Upper lobe of right lung (tissue), 1 donor: ENCODE measurements at regions not wholly inside any gene's neighbourhood (a gene's known extent, or its start where the extent isn't known, plus 50 kb on each side); places are given as distances from the start of the nearest gene placed in this dataset.

Experiments
- ATAC-seq: fragments of 200-7000 bp; cut with Tn5 transposase; one replicate; pipeline ENCODE4 v1.9.1; 2020; ENCODE audit warnings: mild to moderate bottlenecking, moderate library complexity
- DNase-seq: peaks from one replicate; pipeline ENCODE4 v3.0.0-alpha.2; 2020
- H3K27ac ChIP-seq: fragments of 200-600 bp; one replicate; pipeline ENCODE4 v1.8.0; 2022
- H3K27me3 ChIP-seq: fragments of 200-600 bp; one replicate; pipeline ENCODE4 v1.8.0; 2022; ENCODE audit warnings: mild to moderate bottlenecking
- H3K36me3 ChIP-seq: fragments of 200-600 bp; one replicate; pipeline ENCODE4 v1.8.0; 2022
- H3K4me1 ChIP-seq: fragments of 200-600 bp; one replicate; pipeline ENCODE4 v1.8.0; 2022
- H3K4me3 ChIP-seq: fragments of 200-600 bp; one replicate; pipeline ENCODE4 v1.8.0; 2022; ENCODE audit warnings: mild to moderate bottlenecking
- H3K9me3 ChIP-seq: fragments of 200-600 bp; one replicate; pipeline ENCODE4 v1.8.0; 2022
- intact Hi-C: fragments of 100-400 bp; cut with DNase I; formaldehyde crosslinking; loops from one replicate; pipeline ENCODE4 v1.11.0; 2022
- TF ChIP-seq, protein P1 (sequence below): fragments of 200-600 bp; IDR thresholded peaks from one replicate; pipeline ENCODE4 v1.8.0; 2022; ENCODE audit warnings: antibody characterized with exemption
- donor health status: DM: no; HTN: yes; CAD: no; lungs with severe emphysema.

DNA sequence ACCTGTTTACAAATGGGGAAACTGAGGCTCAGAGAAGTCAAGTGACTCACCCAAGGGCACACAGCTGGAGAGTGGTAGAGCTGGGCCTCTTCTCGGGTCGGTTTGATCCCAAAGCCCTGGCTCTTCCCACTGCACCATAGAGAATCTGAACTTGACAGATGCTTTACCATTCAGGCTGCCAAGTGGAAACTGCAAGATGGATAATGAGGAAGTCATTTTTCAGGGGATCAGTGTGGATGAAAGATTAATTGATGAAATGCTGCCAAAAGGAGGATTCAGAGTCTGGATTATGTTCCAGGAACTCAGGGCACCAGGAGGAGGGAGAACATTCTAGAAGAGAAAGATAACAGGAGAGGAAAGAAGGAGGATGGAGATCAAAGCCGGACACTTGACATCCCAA lies 185.9 kb upstream of the ZBED5 start:
- Histone ChIP-seq H3K4me1 (peaks cover 4% of the 10 kb centered on the region), H3K36me3 (no peaks in the 10 kb centered on the region), H3K9me3 (no peaks in the 10 kb centered on the region), H3K27ac (no peak overlapping the region), H3K27me3 (no peaks in the 10 kb centered on the region), H3K4me3 (no peak overlapping the region)
- DNase-seq: no peak
- no peak for ATAC-seq
- intact Hi-C loops: no loop called here
- TF ChIP-seq, protein P1, sequence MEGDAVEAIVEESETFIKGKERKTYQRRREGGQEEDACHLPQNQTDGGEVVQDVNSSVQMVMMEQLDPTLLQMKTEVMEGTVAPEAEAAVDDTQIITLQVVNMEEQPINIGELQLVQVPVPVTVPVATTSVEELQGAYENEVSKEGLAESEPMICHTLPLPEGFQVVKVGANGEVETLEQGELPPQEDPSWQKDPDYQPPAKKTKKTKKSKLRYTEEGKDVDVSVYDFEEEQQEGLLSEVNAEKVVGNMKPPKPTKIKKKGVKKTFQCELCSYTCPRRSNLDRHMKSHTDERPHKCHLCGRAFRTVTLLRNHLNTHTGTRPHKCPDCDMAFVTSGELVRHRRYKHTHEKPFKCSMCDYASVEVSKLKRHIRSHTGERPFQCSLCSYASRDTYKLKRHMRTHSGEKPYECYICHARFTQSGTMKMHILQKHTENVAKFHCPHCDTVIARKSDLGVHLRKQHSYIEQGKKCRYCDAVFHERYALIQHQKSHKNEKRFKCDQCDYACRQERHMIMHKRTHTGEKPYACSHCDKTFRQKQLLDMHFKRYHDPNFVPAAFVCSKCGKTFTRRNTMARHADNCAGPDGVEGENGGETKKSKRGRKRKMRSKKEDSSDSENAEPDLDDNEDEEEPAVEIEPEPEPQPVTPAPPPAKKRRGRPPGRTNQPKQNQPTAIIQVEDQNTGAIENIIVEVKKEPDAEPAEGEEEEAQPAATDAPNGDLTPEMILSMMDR: no peak

DNA sequence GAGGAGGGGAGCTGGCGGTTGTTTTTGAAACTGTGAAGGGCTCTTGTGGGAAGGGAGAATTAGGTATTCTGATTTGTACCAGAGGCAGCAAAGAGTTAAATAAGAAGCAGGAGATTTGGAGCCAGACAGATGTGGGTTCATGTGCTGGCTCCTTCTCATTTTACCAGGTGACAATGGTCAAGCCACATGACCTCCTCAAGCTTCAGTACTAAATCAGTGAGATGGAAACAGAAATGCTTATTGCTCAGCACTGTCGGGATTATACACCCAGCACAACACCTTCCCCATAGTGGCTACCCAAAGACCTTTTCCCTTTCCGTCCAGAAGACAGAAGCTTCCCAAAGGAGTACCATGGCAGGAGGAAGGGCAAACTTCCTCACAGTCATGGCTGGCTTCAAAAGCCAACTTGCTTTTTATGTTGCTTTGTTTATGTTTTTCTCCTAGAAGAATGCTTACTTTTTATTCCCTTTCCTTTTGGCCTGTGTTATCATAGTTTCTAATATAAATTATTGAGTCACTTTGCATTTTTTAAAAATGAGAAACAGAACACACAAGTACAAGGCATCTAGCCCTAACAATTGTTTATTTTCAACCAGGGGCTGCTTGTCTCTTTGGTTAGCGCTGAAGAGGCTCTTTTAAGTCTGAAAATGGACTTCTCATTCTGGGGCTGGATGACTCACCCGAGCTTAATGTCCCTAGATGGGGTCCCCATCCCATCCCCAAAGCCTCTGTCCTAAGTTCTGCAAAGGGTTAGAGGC lies 181.5 kb upstream of the ZBED5 start:
- peaks cover 4% of the 10 kb centered on the region for H3K4me1 ChIP-seq
- H3K4me3 ChIP-seq: no peak overlapping the region
- H3K27me3 ChIP-seq: no peaks in the 10 kb centered on the region
- TF ChIP-seq, protein P1: no peak
- H3K9me3 ChIP-seq: no peaks in the 10 kb centered on the region
- H3K27ac ChIP-seq: no peak overlapping the region
- no peaks in the 10 kb centered on the region for H3K36me3 ChIP-seq
- no peak for DNase-seq
- intact Hi-C loops: loop anchor here (5.0 kb wide), 1 partner anchor 748 kb away; no protein-coding TSS in a partner anchor
- no peak for ATAC-seq

DNA sequence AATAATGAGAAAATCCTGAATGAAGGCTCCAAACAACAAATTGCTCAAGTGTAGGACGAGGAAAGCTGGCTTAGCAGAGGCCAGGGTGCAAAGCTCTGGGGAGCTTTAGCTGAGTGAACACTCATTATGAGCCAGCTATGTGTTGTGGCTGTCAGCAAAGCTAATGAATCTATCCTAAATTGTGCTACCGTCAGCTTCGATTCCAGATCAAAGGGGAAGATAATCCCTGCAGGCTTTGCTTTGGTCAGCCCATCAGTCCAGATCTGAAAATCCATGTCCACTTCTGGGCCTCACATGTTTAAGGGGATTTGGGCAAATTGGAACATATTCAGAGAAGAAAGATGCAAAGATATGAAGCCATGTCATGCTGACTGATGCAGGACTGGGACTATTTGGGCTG lies 180.9 kb upstream of the ZBED5 start:
- Histone ChIP-seq H3K9me3 (no peaks in the 10 kb centered on the region), H3K4me3 (no peak overlapping the region), H3K36me3 (no peaks in the 10 kb centered on the region), H3K27ac (no peak overlapping the region), H3K4me1 (peaks cover 4% of the 10 kb centered on the region), H3K27me3 (no peaks in the 10 kb centered on the region)
- ATAC-seq (no peak), DNase-seq (no peak)
- intact Hi-C loops: loop anchor here (5.0 kb wide), 1 partner anchor 749 kb away; no protein-coding TSS in a partner anchor
- TF ChIP-seq, protein P1: no peak

DNA sequence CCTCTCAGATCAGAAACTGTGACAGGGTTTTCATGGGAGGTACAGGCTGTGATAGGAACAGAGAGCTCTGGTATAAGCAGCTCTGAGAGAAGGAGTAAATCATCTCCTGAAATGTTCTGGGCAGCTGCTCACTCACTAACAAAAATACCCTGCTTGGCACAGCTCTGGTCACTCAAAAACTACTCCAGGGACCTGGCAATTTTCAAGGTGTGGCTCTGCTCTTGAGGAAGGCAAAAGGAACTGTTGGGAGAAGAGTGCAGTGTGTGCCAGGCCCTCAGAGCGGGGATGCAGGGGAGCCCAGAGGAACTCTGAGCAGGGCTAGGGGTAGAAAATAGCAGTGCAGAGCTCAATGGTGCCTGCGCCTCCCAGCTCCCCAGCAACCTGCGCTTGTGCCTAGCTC lies 180.5 kb upstream of the ZBED5 start:
- H3K27me3 ChIP-seq: no peaks in the 10 kb centered on the region
- intact Hi-C loops: loop anchor here (5.0 kb wide), 1 partner anchor 749 kb away; no protein-coding TSS in a partner anchor
- H3K4me3 ChIP-seq: no peak overlapping the region
- TF ChIP-seq, protein P1: no peak
- ATAC-seq (peak; percentile 64), DNase-seq (no peak)
- H3K27ac ChIP-seq: no peak overlapping the region
- H3K4me1 ChIP-seq: peaks cover 4% of the 10 kb centered on the region
- no peaks in the 10 kb centered on the region for H3K9me3 ChIP-seq
- no peaks in the 10 kb centered on the region for H3K36me3 ChIP-seq

DNA sequence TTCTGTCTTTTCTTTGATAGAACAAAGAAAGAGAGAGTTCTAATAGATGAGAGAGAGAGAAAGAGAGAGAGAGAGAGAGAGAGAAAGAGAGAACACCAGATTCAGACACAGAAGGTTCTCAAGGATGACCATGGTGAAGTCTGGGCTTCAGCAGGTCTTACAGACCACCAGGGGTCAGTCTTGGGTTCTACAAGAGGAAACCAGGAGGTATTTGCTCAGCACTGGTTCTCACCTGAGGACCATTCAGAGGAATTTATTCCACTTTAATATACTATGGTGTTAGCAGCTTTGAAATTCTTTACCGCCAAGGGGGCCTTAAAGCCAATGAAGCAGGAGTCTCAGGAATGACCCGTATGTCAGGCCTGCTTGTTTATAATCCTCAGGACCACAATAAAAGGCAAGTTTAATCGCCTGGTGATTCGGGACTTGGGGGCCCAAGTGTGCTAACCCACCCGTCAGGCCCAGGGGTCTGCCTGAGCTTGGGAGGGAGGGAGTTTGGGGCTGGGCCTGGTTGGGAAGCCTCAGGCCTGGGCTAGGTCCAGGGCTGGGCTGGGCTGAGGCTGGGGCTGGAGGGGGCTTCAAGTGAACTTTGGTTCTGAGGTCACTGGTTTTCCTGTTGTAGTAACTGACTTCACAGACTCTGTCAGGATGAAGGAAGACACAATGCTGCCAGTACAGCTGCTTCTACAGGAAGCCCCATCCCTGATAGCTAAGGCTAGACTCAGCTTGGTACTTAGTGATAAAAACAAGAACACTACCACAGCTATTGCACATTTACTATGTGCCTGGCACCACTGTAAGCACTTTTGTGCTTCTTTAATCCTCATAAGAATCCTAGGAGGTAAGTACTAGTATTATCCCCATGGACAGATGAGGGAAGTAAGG lies 179.2 kb upstream of the ZBED5 start:
- DNase-seq (no peak), ATAC-seq (peak; percentile 86)
- Histone ChIP-seq H3K27ac (no peak overlapping the region), H3K27me3 (no peaks in the 10 kb centered on the region), H3K9me3 (no peaks in the 10 kb centered on the region), H3K4me3 (no peak overlapping the region), H3K36me3 (no peaks in the 10 kb centered on the region), H3K4me1 (peaks cover 4% of the 10 kb centered on the region)
- TF ChIP-seq, protein P1: peak; percentile 74
- intact Hi-C loops: loop anchor here (5.0 kb wide), 1 partner anchor 750 kb away; no protein-coding TSS in a partner anchor
